ENCODE measurements at regions not wholly inside any gene's neighbourhood (a gene's known extent, or its start where the extent isn't known, plus 50 kb on each side); places are given as distances from the start of the nearest gene placed in this dataset.

DNA sequence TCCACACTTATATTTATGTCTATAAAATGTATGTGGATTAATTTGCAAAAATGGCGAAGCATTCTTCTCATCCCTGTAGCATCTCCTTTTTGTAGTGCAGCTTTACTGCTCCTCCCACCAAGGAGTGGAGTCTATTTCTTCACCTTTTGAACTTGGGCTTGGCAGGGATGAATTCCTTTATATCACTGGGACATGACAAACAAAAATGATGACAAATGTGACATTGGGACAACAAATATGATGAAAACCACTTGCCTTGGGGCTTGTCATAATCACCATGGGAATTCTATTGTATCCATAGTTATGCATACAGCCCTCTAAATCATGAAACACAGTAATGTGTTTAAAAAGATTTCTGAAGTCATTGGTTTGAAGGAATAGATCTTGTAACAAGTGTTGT is 155.0 kb downstream of the TNFSF18 start:
- DNase-seq (no peak), ATAC-seq (ENCODE audit: low read depth) (no peak)
- BruUV-seq (replicated peaks), result no TSS peak
- no peak for TF ChIP-seq CEBPB (IDR thresholded peaks at IDR 0.05; ENCODE audit: low read depth, low read length)
- TF ChIP-seq FOS (IDR thresholded peaks at IDR 0.05; ENCODE audit: low read depth, low read length), result no peak
- no peak for TF ChIP-seq CHD1 (IDR thresholded peaks at IDR 0.05; ENCODE audit: low read depth, low read length)
- TF ChIP-seq, protein P1, sequence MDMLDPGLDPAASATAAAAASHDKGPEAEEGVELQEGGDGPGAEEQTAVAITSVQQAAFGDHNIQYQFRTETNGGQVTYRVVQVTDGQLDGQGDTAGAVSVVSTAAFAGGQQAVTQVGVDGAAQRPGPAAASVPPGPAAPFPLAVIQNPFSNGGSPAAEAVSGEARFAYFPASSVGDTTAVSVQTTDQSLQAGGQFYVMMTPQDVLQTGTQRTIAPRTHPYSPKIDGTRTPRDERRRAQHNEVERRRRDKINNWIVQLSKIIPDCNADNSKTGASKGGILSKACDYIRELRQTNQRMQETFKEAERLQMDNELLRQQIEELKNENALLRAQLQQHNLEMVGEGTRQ (IDR thresholded peaks at IDR 0.05; ENCODE audit: low read depth, low read length), result no peak
- no peak for TF ChIP-seq MXI1 (IDR thresholded peaks at IDR 0.05; ENCODE audit: borderline replicate concordance, low read depth, low read length)
- no peak for TF ChIP-seq POLR2A (IDR thresholded peaks at IDR 0.05; ENCODE audit: low read depth, low read length)
- TF ChIP-seq MAFK (IDR thresholded peaks at IDR 0.05; ENCODE audit: low read depth, low read length), result no peak
- TF ChIP-seq, protein P2, sequence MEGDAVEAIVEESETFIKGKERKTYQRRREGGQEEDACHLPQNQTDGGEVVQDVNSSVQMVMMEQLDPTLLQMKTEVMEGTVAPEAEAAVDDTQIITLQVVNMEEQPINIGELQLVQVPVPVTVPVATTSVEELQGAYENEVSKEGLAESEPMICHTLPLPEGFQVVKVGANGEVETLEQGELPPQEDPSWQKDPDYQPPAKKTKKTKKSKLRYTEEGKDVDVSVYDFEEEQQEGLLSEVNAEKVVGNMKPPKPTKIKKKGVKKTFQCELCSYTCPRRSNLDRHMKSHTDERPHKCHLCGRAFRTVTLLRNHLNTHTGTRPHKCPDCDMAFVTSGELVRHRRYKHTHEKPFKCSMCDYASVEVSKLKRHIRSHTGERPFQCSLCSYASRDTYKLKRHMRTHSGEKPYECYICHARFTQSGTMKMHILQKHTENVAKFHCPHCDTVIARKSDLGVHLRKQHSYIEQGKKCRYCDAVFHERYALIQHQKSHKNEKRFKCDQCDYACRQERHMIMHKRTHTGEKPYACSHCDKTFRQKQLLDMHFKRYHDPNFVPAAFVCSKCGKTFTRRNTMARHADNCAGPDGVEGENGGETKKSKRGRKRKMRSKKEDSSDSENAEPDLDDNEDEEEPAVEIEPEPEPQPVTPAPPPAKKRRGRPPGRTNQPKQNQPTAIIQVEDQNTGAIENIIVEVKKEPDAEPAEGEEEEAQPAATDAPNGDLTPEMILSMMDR (conservative IDR thresholded peaks at IDR 0.05; ENCODE audit: low read depth, low read length), result no peak
- TF ChIP-seq RFX5 (IDR thresholded peaks at IDR 0.05; ENCODE audit: low read depth, low read length), result no peak
- no peak for TF ChIP-seq RCOR1 (IDR thresholded peaks at IDR 0.05; ENCODE audit: insufficient replicate concordance, low read length)
- no peak for TF ChIP-seq BHLHE40 (IDR thresholded peaks at IDR 0.05; ENCODE audit: low read depth, low read length)
- TF ChIP-seq, protein P3, sequence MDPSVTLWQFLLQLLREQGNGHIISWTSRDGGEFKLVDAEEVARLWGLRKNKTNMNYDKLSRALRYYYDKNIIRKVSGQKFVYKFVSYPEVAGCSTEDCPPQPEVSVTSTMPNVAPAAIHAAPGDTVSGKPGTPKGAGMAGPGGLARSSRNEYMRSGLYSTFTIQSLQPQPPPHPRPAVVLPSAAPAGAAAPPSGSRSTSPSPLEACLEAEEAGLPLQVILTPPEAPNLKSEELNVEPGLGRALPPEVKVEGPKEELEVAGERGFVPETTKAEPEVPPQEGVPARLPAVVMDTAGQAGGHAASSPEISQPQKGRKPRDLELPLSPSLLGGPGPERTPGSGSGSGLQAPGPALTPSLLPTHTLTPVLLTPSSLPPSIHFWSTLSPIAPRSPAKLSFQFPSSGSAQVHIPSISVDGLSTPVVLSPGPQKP (IDR thresholded peaks at IDR 0.05; ENCODE audit: borderline replicate concordance, low read depth, low read length), result no peak
- no peak for TF ChIP-seq SMC3 (IDR thresholded peaks at IDR 0.05; ENCODE audit: low read depth, low read length)
- TF ChIP-seq RAD21 (IDR thresholded peaks at IDR 0.05; ENCODE audit: low read length), result no peak
- TF ChIP-seq NFE2L2 (IDR thresholded peaks at IDR 0.05; ENCODE audit: low read depth, low read length), result no peak
- TF ChIP-seq MAZ (IDR thresholded peaks at IDR 0.05; ENCODE audit: borderline replicate concordance, low read depth, low read length), result no peak
- no CpG with 5 or more reads among the region's 1 CpG for WGBS, 2 experiments (ENCODE audit: extremely low coverage in 2 of 2, insufficient read length in 1 of 2)
- no peak overlapping the region for H3K56ac ChIP-seq (ENCODE audit: extremely low read depth, insufficient read depth, low read length)
- dilution Hi-C loops (cut with HindIII; ENCODE audit: low sequenced_read_pairs, unreplicated experiment), result no loop called here
- H3K79me1 ChIP-seq (ENCODE audit: low read depth in 1 of 2, low read length in 2 of 2), result no peaks in the 10 kb centered on the region
- no peaks in the 10 kb centered on the region for H4K20me1 ChIP-seq (ENCODE audit: insufficient read depth, low read length)
- peak overlapping the region; percentile 19; the same call in 1 of the 2 replicates for H3K14ac ChIP-seq (replicated peaks; ENCODE audit: low read depth, low read length)
- peak overlapping the region; percentile 14; the same call in 1 of the 2 replicates for H4K91ac ChIP-seq (ENCODE audit: insufficient read depth, low read depth, low read length)
- peak overlapping the region in 1 of 2 experiments; percentile 78; a peak in 2 of 4 replicates for H4K8ac ChIP-seq (ENCODE audit: low read depth in 2 of 2, low read length in 2 of 2)
- H2BK20ac ChIP-seq (ENCODE audit: low read depth, low read length), result peak overlapping the region; percentile 51
- H3K9me1 ChIP-seq (ENCODE audit: insufficient read depth, low read length), result peaks cover 5% of the 10 kb centered on the region; the same call in 1 of the 2 replicates
- H2BK5ac ChIP-seq (ENCODE audit: low read depth, low read length, poor library complexity, severe bottlenecking), result peak overlapping the region; percentile 71
- ChIA-PET CTCF (interaction anchor here (0.8 to 0.9 kb wide), 2 partner anchors 58 to 70 kb away, joined by 3 read pairs; no protein-coding TSS in a partner anchor), POLR2A (ENCODE audit: unreplicated experiment) (interaction anchor here (1.3 kb wide), 1 partner anchor 70 kb away, joined by 5 read pairs; no protein-coding TSS in a partner anchor)
- intact Hi-C loops (cut with micrococcal nuclease), result loop anchor here (5.0 kb wide), 1 partner anchor 33 kb away; no protein-coding TSS in a partner anchor
- in situ Hi-C loops (cut with MboI; ENCODE audit: low sequenced_read_pairs), result no loop called here
- H2BK120ac ChIP-seq (ENCODE audit: low read depth, low read length), result peak overlapping the region; percentile 83
- no peak overlapping the region for H3K4me3 ChIP-seq (ENCODE audit: insufficient read depth, low read depth, low read length)
- peak overlapping the region; percentile 17; the same call in 1 of the 2 replicates for H3K4ac ChIP-seq (ENCODE audit: low read depth, low read length)
- H3K4me1 ChIP-seq (ENCODE audit: control insufficient read depth, insufficient read depth, low read length), result peaks cover 6% of the 10 kb centered on the region
- peak overlapping the region; percentile 78; the same call in 2 of the 3 replicates for H2BK15ac ChIP-seq (ENCODE audit: low read depth, low read length)
- no peak overlapping the region for H2AK9ac ChIP-seq (replicated peaks; ENCODE audit: low read depth, low read length, poor library complexity)
- H3K18ac ChIP-seq (ENCODE audit: low read depth, low read length), result peak overlapping the region; percentile 42; the same call in 1 of the 2 replicates
- H3K36me3 ChIP-seq (ENCODE audit: control insufficient read depth, insufficient read depth, low read length), result no peaks in the 10 kb centered on the region
- no peak overlapping the region for H3K27ac ChIP-seq (ENCODE audit: insufficient read depth, low read length)
- H3K23ac ChIP-seq (ENCODE audit: low read depth, low read length), result no peak overlapping the region
- H3K9me3 ChIP-seq (ENCODE audit: control insufficient read depth, insufficient read depth, low read length), result no peaks in the 10 kb centered on the region
- H2AK5ac ChIP-seq (ENCODE audit: low read depth, low read length), result peak overlapping the region; percentile 5; the same call in 1 of the 2 replicates
- H3K27me3 ChIP-seq (ENCODE audit: control insufficient read depth, insufficient read depth, low read length), result no peaks in the 10 kb centered on the region
- H3K9ac ChIP-seq (ENCODE audit: low read depth, low read length), result no peak overlapping the region
- H2AFZ ChIP-seq (replicated peaks; ENCODE audit: low read length, poor library complexity), result no peak overlapping the region
- H3K4me2 ChIP-seq (ENCODE audit: low read depth, low read length), result no peak overlapping the region
- H4K5ac ChIP-seq (ENCODE audit: low read depth, low read length), result peak overlapping the region; percentile 18; the same call in 1 of the 2 replicates

Data from IMR-90 (cell line).